ENCODE measurements at regions not wholly inside any gene's neighbourhood (a gene's known extent, or its start where the extent isn't known, plus 50 kb on each side); places are given as distances from the start of the nearest gene placed in this dataset.
A peak's percentile ranks its signal among the peaks of the same experiment; 100 is the strongest.
"Not testable (repeated sequence)": the region's sequence is repeated elsewhere in the genome, so short reads cannot be mapped to it uniquely, and the experiment has no call there.

- DNase-seq (ENCODE audit: low spot score), result not testable (repeated sequence)
These were observed 75.1 kb downstream of the LYZL1 start for GRCh38 chr10:29363930-29364329.

- DNase-seq (ENCODE audit: low spot score), result not testable (repeated sequence)
These were observed 77.3 kb downstream of the LYZL1 start for GRCh38 chr10:29366206-29366605.

- TF ChIP-seq CTCF (IDR thresholded peaks at IDR 0.05; ENCODE audit: extremely low read depth, missing control alignments), result no peak
- no peak for DNase-seq (ENCODE audit: low spot score)
These were observed 80.5 kb downstream of the LYZL1 start for GRCh38 chr10:29369419-29369818.

GRCh38 chr10:29370097-29371092, 81.5 kb downstream of the LYZL1 start:
- no peak for DNase-seq (ENCODE audit: low spot score)
- TF ChIP-seq CTCF (IDR thresholded peaks at IDR 0.05; ENCODE audit: extremely low read depth, missing control alignments), result no peak

- no peak for TF ChIP-seq CTCF (IDR thresholded peaks at IDR 0.05; ENCODE audit: extremely low read depth, missing control alignments)
- no peak for DNase-seq (ENCODE audit: low spot score)
These were observed 84.0 kb downstream of the LYZL1 start for GRCh38 chr10:29372920-29373319.

- DNase-seq (ENCODE audit: low spot score), result no peak
- TF ChIP-seq CTCF (IDR thresholded peaks at IDR 0.05; ENCODE audit: extremely low read depth, missing control alignments), result no peak
These were observed 85.3 kb downstream of the LYZL1 start for GRCh38 chr10:29374162-29374561.

- no peak for TF ChIP-seq CTCF (IDR thresholded peaks at IDR 0.05; ENCODE audit: extremely low read depth, missing control alignments)
- no peak for DNase-seq (ENCODE audit: low spot score)
These were observed 87.0 kb downstream of the LYZL1 start for GRCh38 chr10:29375888-29376287.

GRCh38 chr10:29377333-29377961, 88.6 kb downstream of the LYZL1 start:
- TF ChIP-seq CTCF (IDR thresholded peaks at IDR 0.05; ENCODE audit: extremely low read depth, missing control alignments), result peak; percentile 44
- DNase-seq (ENCODE audit: low spot score), result peak; percentile 49
